H1 (cell line): ENCODE measurements at regions not wholly inside any gene's neighbourhood (a gene's known extent, or its start where the extent isn't known, plus 50 kb on each side); places are given as distances from the start of the nearest gene placed in this dataset.

Experiments used
- CTCF ChIA-PET: fragments of 300-600 bp; sonication (Branson Sonifier 250); formaldehyde crosslinking; loops from one replicate; lab custom pipeline; 2021; ENCODE audit not compliant: partially characterized antibody; lab: Charles Lee
- POLR2A ChIA-PET: fragments of 300-600 bp; sonication (Branson Sonifier 250); formaldehyde crosslinking; loops from one replicate; lab custom pipeline; 2021; ENCODE audit warnings: inconsistent platforms; ENCODE audit not compliant: partially characterized antibody; lab: Charles Lee
- DNase-seq, 2 experiments: peaks; one replicate each; pipeline versions ENCODE4 v3.0.0 to v3.0.0-alpha.2; 2010 to 2022; ENCODE audit warnings: low spot score in 2 of 2, low read depth in 1 of 2, mixed read lengths in 1 of 2
- FAIRE-seq: peaks from 2 replicates; lab custom pipeline; 2011; peaks lifted over from hg19 to GRCh38; lab: Jason Lieb, UNC
- H2AFZ ChIP-seq: 2 replicates; pipeline ENCODE4 v1.8.1; 2012; ENCODE audit warnings: low read length, inconsistent platforms
- H2AK5ac ChIP-seq: 2 replicates; pipeline ENCODE4 v1.6.1; 2013; ENCODE audit warnings: low read depth, low read length
- H2BK120ac ChIP-seq: replicated peaks from 2 replicates; pipeline ENCODE3; 2013; ENCODE audit warnings: low read depth, low read length, inconsistent platforms
- H2BK12ac ChIP-seq: 2 replicates; pipeline ENCODE4 v1.6.1; 2013; ENCODE audit warnings: low read depth, low read length
- H2BK15ac ChIP-seq: 2 replicates; pipeline ENCODE4 v1.6.1; 2013; ENCODE audit warnings: low read length
- H2BK20ac ChIP-seq: 2 replicates; pipeline ENCODE4 v1.6.1; 2013; ENCODE audit warnings: low read length
- H2BK5ac ChIP-seq: 2 replicates; pipeline ENCODE4 v1.6.1; 2013; ENCODE audit warnings: low read depth, low read length
- H3K14ac ChIP-seq: 2 replicates; pipeline ENCODE4 v1.6.1; 2013; ENCODE audit warnings: inconsistent platforms; ENCODE audit not compliant: insufficient read length
- H3K18ac ChIP-seq: 2 replicates; pipeline ENCODE4 v1.6.1; 2013; ENCODE audit warnings: low read length; ENCODE audit errors: extremely low read depth
- H3K23ac ChIP-seq: 2 replicates; pipeline ENCODE4 v1.6.1; 2013; ENCODE audit warnings: inconsistent platforms; ENCODE audit not compliant: insufficient read length
- H3K23me2 ChIP-seq: 2 replicates; pipeline ENCODE4 v1.6.1; 2013; ENCODE audit warnings: low read depth, low read length
- H3K27ac ChIP-seq: 2 replicates; pipeline ENCODE4 v1.6.1; 2011; ENCODE audit warnings: low read depth, low read length, inconsistent platforms
- H3K27me3 ChIP-seq, 4 experiments: replicated peaks in 1 of 4; 1 replicate in 1 of 4; 2 replicates in 3 of 4; pipeline versions ENCODE4 v1.6.1 to v1.8.1; 2011 to 2013; ENCODE audit warnings: low read length in 3 of 4, mild to moderate bottlenecking in 3 of 4, inconsistent platforms in 2 of 4, mixed read lengths in 2 of 4, moderate library complexity in 1 of 4; ENCODE audit not compliant: control insufficient read depth in 3 of 4, insufficient read depth in 3 of 4; ENCODE audit errors: extremely low read depth in 1 of 4
- H3K36me3 ChIP-seq, 4 experiments: 2 replicates each; pipeline versions ENCODE4 v1.6.1 to v1.8.1; 2011 to 2013; ENCODE audit warnings: mild to moderate bottlenecking in 4 of 4, low read length in 3 of 4, moderate library complexity in 2 of 4, control low read depth in 1 of 4, inconsistent platforms in 1 of 4; ENCODE audit not compliant: insufficient read depth in 4 of 4, control insufficient read depth in 2 of 4
- H3K4ac ChIP-seq: replicated peaks from 2 replicates; pipeline ENCODE3; 2013; ENCODE audit warnings: low read length, low read depth, mixed read lengths, inconsistent platforms; ENCODE audit not compliant: insufficient read length
- H3K4me1 ChIP-seq, 4 experiments: replicated peaks in 1 of 4; 1 replicate in 1 of 4; 2 replicates in 3 of 4; pipeline versions ENCODE4 v1.6.1 to v1.8.1; 2011 to 2013; ENCODE audit warnings: low read length in 3 of 4, inconsistent platforms in 2 of 4, mixed read lengths in 1 of 4; ENCODE audit not compliant: insufficient read depth in 4 of 4, control insufficient read depth in 3 of 4
- H3K4me2 ChIP-seq, 2 experiments: 2 replicates each; pipeline versions ENCODE4 v1.6.1 to v1.8.1; 2011 to 2013; ENCODE audit warnings: low read depth in 2 of 2, low read length in 2 of 2, control low read depth in 1 of 2, inconsistent platforms in 1 of 2, mild to moderate bottlenecking in 1 of 2; ENCODE audit not compliant: insufficient read depth in 1 of 2
- H3K4me3 ChIP-seq, 4 experiments: fragments of 200-600, 300-600 bp in 1 of 4; sonication (generic), shearing (Covaris generic), sonication (Bioruptor Twin) in 1 of 4; 2 replicates each; pipeline versions ENCODE4 v1.5.1 to v1.8.1; 2011 to 2016; ENCODE audit warnings: low read length in 4 of 4, low read depth in 3 of 4, control low read depth in 2 of 4, inconsistent platforms in 2 of 4, mild to moderate bottlenecking in 2 of 4, mixed read lengths in 1 of 4, moderate library complexity in 1 of 4; ENCODE audit not compliant: insufficient read depth in 2 of 4; ENCODE audit errors: extremely low read depth in 1 of 4
- H3K56ac ChIP-seq: replicated peaks from 2 replicates; pipeline ENCODE3; 2013; ENCODE audit warnings: low read depth, mild to moderate bottlenecking, mixed read lengths, low read length, inconsistent platforms; ENCODE audit not compliant: insufficient read length
- H3K79me1 ChIP-seq: 2 replicates; pipeline ENCODE4 v1.6.1; 2013; ENCODE audit warnings: low read depth, low read length, control low read depth
- H3K79me2 ChIP-seq, 2 experiments: 2 replicates each; pipeline versions ENCODE4 v1.6.1 to v1.8.1; 2012 to 2013; ENCODE audit warnings: low read length in 2 of 2, mild to moderate bottlenecking in 2 of 2, inconsistent platforms in 1 of 2; ENCODE audit not compliant: insufficient read depth in 2 of 2, control insufficient read depth in 1 of 2
- H3K9ac ChIP-seq, 4 experiments: replicated peaks in 1 of 4; 1 replicate in 1 of 4; 2 replicates in 3 of 4; pipeline versions ENCODE4 v1.6.1 to v1.8.1; 2011 to 2013; ENCODE audit warnings: low read depth in 3 of 4, low read length in 3 of 4, control low read depth in 2 of 4, mild to moderate bottlenecking in 2 of 4, moderate library complexity in 2 of 4, inconsistent platforms in 1 of 4; ENCODE audit errors: extremely low read depth in 1 of 4
- H3K9me3 ChIP-seq, 2 experiments: 2 replicates each; pipeline versions ENCODE4 v1.6.1 to v1.8.1; 2012 to 2013; ENCODE audit warnings: mild to moderate bottlenecking in 2 of 2, moderate library complexity in 2 of 2, control low read depth in 1 of 2, inconsistent platforms in 1 of 2, low read depth in 1 of 2, low read length in 1 of 2, mixed read lengths in 1 of 2; ENCODE audit not compliant: insufficient read depth in 2 of 2
- H4K20me1 ChIP-seq, 2 experiments: replicated peaks in 1 of 2; 2 replicates each; pipeline versions ENCODE3 to v1.8.1; 2011 to 2013; ENCODE audit warnings: inconsistent platforms in 2 of 2, low read length in 2 of 2, mild to moderate bottlenecking in 1 of 2; ENCODE audit not compliant: insufficient read depth in 2 of 2, control insufficient read depth in 1 of 2
- H4K5ac ChIP-seq: 2 replicates; pipeline ENCODE4 v1.6.1; 2013; ENCODE audit warnings: low read length, low read depth, mixed read lengths, inconsistent platforms; ENCODE audit not compliant: insufficient read length
- H4K8ac ChIP-seq: 2 replicates; pipeline ENCODE4 v1.8.0; 2013; ENCODE audit warnings: mild to moderate bottlenecking, moderate library complexity, low read length, inconsistent platforms; ENCODE audit not compliant: insufficient read depth; ENCODE audit errors: extremely low read depth
- H4K91ac ChIP-seq: replicated peaks from 2 replicates; pipeline ENCODE3; 2013; ENCODE audit warnings: low read length, mixed read lengths, inconsistent platforms; ENCODE audit not compliant: insufficient read length
- BACH1 ChIP-seq: IDR thresholded peaks from 2 replicates; pipeline ENCODE4 v1.6.1; 2012; ENCODE audit warnings: low read length, improper control_type of control experiment
- BCL11A ChIP-seq, 2 experiments: IDR thresholded peaks; one replicate each; pipeline ENCODE4 v1.6.1; 2011; ENCODE audit warnings: low read depth in 2 of 2, low read length in 2 of 2, mild to moderate bottlenecking in 2 of 2
- CBX8 ChIP-seq: fragments of 300-800, 300-1000 bp; sonication (generic); IDR thresholded peaks from 2 replicates; pipeline ENCODE4 v1.7.1; 2016; ENCODE audit warnings: low read depth, low read length, borderline replicate concordance
- CREB1 ChIP-seq: IDR thresholded peaks from 2 replicates; pipeline ENCODE4 v1.6.1; 2012; ENCODE audit warnings: inconsistent platforms
- EGR1 ChIP-seq: IDR thresholded peaks from 2 replicates; pipeline ENCODE4 v1.6.1; 2011; ENCODE audit warnings: low read depth, low read length, borderline replicate concordance
- EP300 ChIP-seq, 2 experiments: IDR thresholded peaks; 1 replicate in 1 of 2; 2 replicates in 1 of 2; pipeline ENCODE4 v1.6.1; 2011 to 2012; ENCODE audit warnings: low read depth in 2 of 2, low read length in 2 of 2, mild to moderate bottlenecking in 2 of 2, borderline replicate concordance in 1 of 2, inconsistent platforms in 1 of 2, moderate library complexity in 1 of 2
- EZH2 ChIP-seq: fragments of 200-600 bp; sonication (generic); IDR thresholded peaks from 2 replicates; pipeline ENCODE4 v1.7.1; 2012; ENCODE audit warnings: low read depth, mild to moderate bottlenecking, moderate library complexity, low read length, inconsistent platforms; ENCODE audit not compliant: severe bottlenecking
- GABPA ChIP-seq: IDR thresholded peaks from 2 replicates; pipeline ENCODE4 v1.6.1; 2011; ENCODE audit warnings: mild to moderate bottlenecking, low read length, moderate library complexity, borderline replicate concordance; ENCODE audit not compliant: insufficient read depth
- POLR2A ChIP-seq, 2 experiments: IDR thresholded peaks; 1 replicate in 1 of 2; 2 replicates in 1 of 2; pipeline ENCODE4 v1.6.1; 2011; ENCODE audit warnings: low read depth in 2 of 2, low read length in 2 of 2, mild to moderate bottlenecking in 2 of 2; ENCODE audit errors: control extremely low read depth in 1 of 2
- POU5F1 ChIP-seq: IDR thresholded peaks from 2 replicates; pipeline ENCODE4 v1.6.1; 2011; ENCODE audit warnings: low read depth, mild to moderate bottlenecking, low read length, moderate library complexity
- SIRT6 ChIP-seq: IDR thresholded peaks from one replicate; pipeline ENCODE4 v1.7.1; 2012; ENCODE audit warnings: low read length, inconsistent platforms
- SUZ12 ChIP-seq: fragments of 200-600 bp; sonication (generic); IDR thresholded peaks from 2 replicates; pipeline ENCODE4 v1.6.1; 2012; ENCODE audit warnings: mild to moderate bottlenecking, inconsistent platforms, low read length, moderate library complexity, mixed read lengths
- WGBS, 2 experiments: shearing (Covaris generic) in 1 of 2; methylation state at CpG; one replicate each; pipeline versions ENCODE4 v1.1.6 to v1.1.7; 2013 to 2015; ENCODE audit warnings: low lambda C conversion rate in 2 of 2, mixed read lengths in 2 of 2, inconsistent platforms in 1 of 2, low coverage in 1 of 2, missing lambda C conversion rate in 1 of 2; ENCODE audit not compliant: insufficient replicate concordance in 2 of 2, insufficient coverage in 1 of 2, insufficient read length in 1 of 2; ENCODE audit errors: extremely low coverage in 1 of 2, missing lambda C conversion rate in 1 of 2; 5-methylcytosine and 5-hydroxymethylcytosine counted together
- TF ChIP-seq, protein P1 (sequence below): IDR thresholded peaks from 2 replicates; pipeline ENCODE4 v1.6.1; 2012; ENCODE audit warnings: low read length, inconsistent platforms

GRCh38 chr10:4170181-4170580, 385.2 kb upstream of the KLF6 start:
- Histone ChIP-seq H2BK20ac (no peak overlapping the region), H2BK12ac (no peak overlapping the region), H3K56ac (no peak overlapping the region), H4K5ac (no peak overlapping the region), H3K79me2 (no peaks in the 10 kb centered on the region), H3K18ac (no peak overlapping the region), H3K4ac (no peak overlapping the region), H4K20me1 (no peaks in the 10 kb centered on the region), H3K14ac (no peak overlapping the region), H2BK5ac (no peak overlapping the region), H4K91ac (no peak overlapping the region), H3K4me3 (no peak overlapping the region), H3K9me3 (peaks cover 0 to 2% of the 10 kb centered on the region in 2 experiments; a peak in 1 of 4 replicates), H3K23me2 (no peaks in the 10 kb centered on the region), H3K9ac (no peak overlapping the region), H3K36me3 (no peaks in the 10 kb centered on the region), H3K79me1 (no peaks in the 10 kb centered on the region), H2AFZ (no peak overlapping the region), H4K8ac (no peak overlapping the region), H3K27ac (no peak overlapping the region), H3K4me2 (no peak overlapping the region), H2AK5ac (no peak overlapping the region), H3K4me1 (no peaks in the 10 kb centered on the region), H3K27me3 (no peaks in the 10 kb centered on the region), H2BK120ac (no peak overlapping the region), H3K23ac (no peak overlapping the region), H2BK15ac (no peak overlapping the region)
- ChIA-PET CTCF (interaction anchor here (0.8 to 1.5 kb wide), 4 partner anchors 16 to 485 kb away, joined by 3 to 5 read pairs (median 4); no protein-coding TSS in a partner anchor), POLR2A (no interaction called here)
- FAIRE-seq = no peak
- WGBS, 2 experiments = 87% methylated on average over 2 of the region's 2 CpGs; no CpG with 5 or more reads in 1 of the 2 experiments
- no peak for DNase-seq
- TF ChIP-seq CBX8 (no peak), POU5F1 (no peak), SUZ12 (no peak), POLR2A (IDR thresholded peaks at IDR 0.05; ENCODE audit: control extremely low read depth in 1 of 2, low read depth in 2 of 2, low read length in 2 of 2) (no peak), EGR1 (no peak), EZH2 (no peak), BACH1 (no peak), BCL11A (IDR thresholded peaks at IDR 0.05; ENCODE audit: low read depth in 2 of 2, low read length in 2 of 2) (no peak), SIRT6 (no peak), CREB1 (no peak), EP300 (IDR thresholded peaks at IDR 0.05; ENCODE audit: borderline replicate concordance in 1 of 2, low read depth in 2 of 2, low read length in 2 of 2) (no peak), GABPA (no peak)
- TF ChIP-seq, protein P1, sequence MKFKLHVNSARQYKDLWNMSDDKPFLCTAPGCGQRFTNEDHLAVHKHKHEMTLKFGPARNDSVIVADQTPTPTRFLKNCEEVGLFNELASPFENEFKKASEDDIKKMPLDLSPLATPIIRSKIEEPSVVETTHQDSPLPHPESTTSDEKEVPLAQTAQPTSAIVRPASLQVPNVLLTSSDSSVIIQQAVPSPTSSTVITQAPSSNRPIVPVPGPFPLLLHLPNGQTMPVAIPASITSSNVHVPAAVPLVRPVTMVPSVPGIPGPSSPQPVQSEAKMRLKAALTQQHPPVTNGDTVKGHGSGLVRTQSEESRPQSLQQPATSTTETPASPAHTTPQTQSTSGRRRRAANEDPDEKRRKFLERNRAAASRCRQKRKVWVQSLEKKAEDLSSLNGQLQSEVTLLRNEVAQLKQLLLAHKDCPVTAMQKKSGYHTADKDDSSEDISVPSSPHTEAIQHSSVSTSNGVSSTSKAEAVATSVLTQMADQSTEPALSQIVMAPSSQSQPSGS = no peak
